Keratinocyte (primary cell): ENCODE measurements at regions not wholly inside any gene's neighbourhood (a gene's known extent, or its start where the extent isn't known, plus 50 kb on each side); places are given as distances from the start of the nearest gene placed in this dataset.

ENCODE experiments used
- DNase-seq: peaks from one replicate; pipeline ENCODE4 v3.0.0-alpha.2; 2011; ENCODE audit warnings: low read depth, missing footprints, low spot score
- FAIRE-seq: peaks from 2 replicates; lab custom pipeline; 2011; peaks lifted over from hg19 to GRCh38; lab: Jason Lieb, UNC
- H2AFZ ChIP-seq: 2 replicates; pipeline ENCODE4 v1.6.0; 2012; ENCODE audit warnings: low read length, control low read depth, inconsistent platforms; ENCODE audit not compliant: control insufficient read depth
- H3K27ac ChIP-seq: 2 replicates; pipeline ENCODE4 v1.5.1; 2011; ENCODE audit warnings: low read length; ENCODE audit not compliant: control insufficient read depth, insufficient read depth
- H3K27me3 ChIP-seq: 3 replicates; pipeline ENCODE4 v1.6.0; 2011; ENCODE audit warnings: low read length; ENCODE audit not compliant: control insufficient read depth, insufficient read depth; ENCODE audit errors: extremely low read depth
- H3K36me3 ChIP-seq, 2 experiments: 2 replicates in 1 of 2; 3 replicates in 1 of 2; pipeline ENCODE4 v1.5.1; 2011; ENCODE audit warnings: low read length in 2 of 2, mild to moderate bottlenecking in 1 of 2; ENCODE audit not compliant: control insufficient read depth in 2 of 2, insufficient read depth in 2 of 2; ENCODE audit errors: extremely low read depth in 1 of 2
- H3K4me1 ChIP-seq: 3 replicates; pipeline ENCODE4 v1.5.1; 2011; ENCODE audit warnings: low read length; ENCODE audit not compliant: control insufficient read depth, insufficient read depth; ENCODE audit errors: extremely low read depth
- H3K4me2 ChIP-seq: 3 replicates; pipeline ENCODE4 v1.6.0; 2011; ENCODE audit warnings: low read depth, low read length; ENCODE audit not compliant: control insufficient read depth, insufficient read depth; ENCODE audit errors: extremely low read depth
- H3K4me3 ChIP-seq, 3 experiments: fragments of 200-600 bp in 1 of 3; sonication (generic) in 1 of 3; 2 replicates in 2 of 3; 3 replicates in 1 of 3; pipeline ENCODE4 v1.5.1; 2011 to 2016; ENCODE audit warnings: low read length in 3 of 3, mild to moderate bottlenecking in 3 of 3, control low read depth in 2 of 3, inconsistent platforms in 1 of 3, low read depth in 1 of 3, mixed read lengths in 1 of 3, mixed run types in 1 of 3, moderate library complexity in 1 of 3; ENCODE audit not compliant: control insufficient read depth in 2 of 3, insufficient read depth in 2 of 3; ENCODE audit errors: extremely low read depth in 1 of 3
- H3K79me2 ChIP-seq: 2 replicates; pipeline ENCODE4 v1.6.0; 2012; ENCODE audit warnings: low read length; ENCODE audit not compliant: control insufficient read depth, insufficient read depth
- H3K9ac ChIP-seq: 3 replicates; pipeline ENCODE4 v1.6.0; 2011; ENCODE audit warnings: low read length; ENCODE audit not compliant: control insufficient read depth, insufficient read depth; ENCODE audit errors: extremely low read depth
- H3K9me1 ChIP-seq: 3 replicates; pipeline ENCODE4 v1.6.0; 2011; ENCODE audit warnings: low read length; ENCODE audit not compliant: control insufficient read depth, insufficient read depth; ENCODE audit errors: extremely low read depth
- H3K9me3 ChIP-seq: 2 replicates; pipeline ENCODE4 v1.5.1; 2012; ENCODE audit warnings: low read depth, low read length; ENCODE audit not compliant: control insufficient read depth
- H4K20me1 ChIP-seq: 3 replicates; pipeline ENCODE4 v1.6.0; 2011; ENCODE audit warnings: low read length; ENCODE audit not compliant: control insufficient read depth, insufficient read depth; ENCODE audit errors: extremely low read depth
- EZH2 ChIP-seq: IDR thresholded peaks from one replicate; pipeline ENCODE4 v1.6.1; 2012; ENCODE audit warnings: inconsistent platforms, mild to moderate bottlenecking, low read length, moderate library complexity
- dilution Hi-C: fragments of 300-500 bp; cut with MboI; formaldehyde crosslinking; loops from one replicate; pipeline ENCODE4 v1.7.0; 2020; ENCODE audit warnings: low sequenced_read_pairs; ENCODE audit not compliant: extremely low pct_ligation_motif_present
- TF ChIP-seq, protein P1 (sequence below), 3 experiments: IDR thresholded peaks in 1 of 3; conservative IDR thresholded peaks in 1 of 3; optimal IDR thresholded peaks in 1 of 3; 2 replicates in 2 of 3; 3 replicates in 1 of 3; pipeline versions ENCODE3 to v1.5.1; 2011; ENCODE audit warnings: low read length in 3 of 3, mild to moderate bottlenecking in 3 of 3, moderate library complexity in 2 of 3, control low read depth in 1 of 3, inconsistent platforms in 1 of 3; ENCODE audit not compliant: insufficient read depth in 2 of 3; ENCODE audit errors: extremely low read depth in 1 of 3

DNA sequence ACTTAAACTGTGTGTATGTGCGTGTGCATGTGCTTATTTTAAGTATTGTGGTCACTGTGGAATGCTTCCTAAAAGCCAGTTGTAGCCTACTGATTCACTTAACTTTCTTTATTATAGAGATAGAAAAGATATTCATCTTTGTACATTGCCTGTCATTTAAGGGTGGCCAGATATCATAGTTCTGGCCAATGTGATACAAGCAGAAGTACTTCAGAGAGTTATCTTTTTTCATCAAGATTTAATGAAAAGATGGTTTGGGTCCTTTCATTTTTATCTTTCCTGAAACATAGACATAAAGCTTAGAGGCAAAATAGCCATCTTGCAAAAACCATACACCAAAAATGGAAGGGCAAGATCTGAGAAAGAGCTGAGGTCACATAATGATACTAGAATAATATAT lies 744.7 kb upstream of the ADGRL3 start:
- Histone ChIP-seq H3K4me2 (no peak overlapping the region), H3K4me3 (no peak overlapping the region), H3K79me2 (no peaks in the 10 kb centered on the region), H3K27ac (no peak overlapping the region), H3K9me1 (no peaks in the 10 kb centered on the region), H3K4me1 (no peaks in the 10 kb centered on the region), H3K36me3 (no peaks in the 10 kb centered on the region), H4K20me1 (no peaks in the 10 kb centered on the region), H3K27me3 (no peaks in the 10 kb centered on the region), H3K9me3 (no peaks in the 10 kb centered on the region), H2AFZ (no peak overlapping the region), H3K9ac (no peak overlapping the region)
- dilution Hi-C loops: no loop called here
- FAIRE-seq (no peak), DNase-seq (no peak)
- TF ChIP-seq EZH2: no peak
- TF ChIP-seq, protein P1, sequence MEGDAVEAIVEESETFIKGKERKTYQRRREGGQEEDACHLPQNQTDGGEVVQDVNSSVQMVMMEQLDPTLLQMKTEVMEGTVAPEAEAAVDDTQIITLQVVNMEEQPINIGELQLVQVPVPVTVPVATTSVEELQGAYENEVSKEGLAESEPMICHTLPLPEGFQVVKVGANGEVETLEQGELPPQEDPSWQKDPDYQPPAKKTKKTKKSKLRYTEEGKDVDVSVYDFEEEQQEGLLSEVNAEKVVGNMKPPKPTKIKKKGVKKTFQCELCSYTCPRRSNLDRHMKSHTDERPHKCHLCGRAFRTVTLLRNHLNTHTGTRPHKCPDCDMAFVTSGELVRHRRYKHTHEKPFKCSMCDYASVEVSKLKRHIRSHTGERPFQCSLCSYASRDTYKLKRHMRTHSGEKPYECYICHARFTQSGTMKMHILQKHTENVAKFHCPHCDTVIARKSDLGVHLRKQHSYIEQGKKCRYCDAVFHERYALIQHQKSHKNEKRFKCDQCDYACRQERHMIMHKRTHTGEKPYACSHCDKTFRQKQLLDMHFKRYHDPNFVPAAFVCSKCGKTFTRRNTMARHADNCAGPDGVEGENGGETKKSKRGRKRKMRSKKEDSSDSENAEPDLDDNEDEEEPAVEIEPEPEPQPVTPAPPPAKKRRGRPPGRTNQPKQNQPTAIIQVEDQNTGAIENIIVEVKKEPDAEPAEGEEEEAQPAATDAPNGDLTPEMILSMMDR (optimal IDR thresholded peaks at IDR 0.05 in 1 of 3, IDR thresholded peaks at IDR 0.05 in 1 of 3, conservative IDR thresholded peaks at IDR 0.05 in 1 of 3; ENCODE audit: extremely low read depth in 1 of 3, insufficient read depth in 2 of 3, low read length in 3 of 3): no peak

DNA sequence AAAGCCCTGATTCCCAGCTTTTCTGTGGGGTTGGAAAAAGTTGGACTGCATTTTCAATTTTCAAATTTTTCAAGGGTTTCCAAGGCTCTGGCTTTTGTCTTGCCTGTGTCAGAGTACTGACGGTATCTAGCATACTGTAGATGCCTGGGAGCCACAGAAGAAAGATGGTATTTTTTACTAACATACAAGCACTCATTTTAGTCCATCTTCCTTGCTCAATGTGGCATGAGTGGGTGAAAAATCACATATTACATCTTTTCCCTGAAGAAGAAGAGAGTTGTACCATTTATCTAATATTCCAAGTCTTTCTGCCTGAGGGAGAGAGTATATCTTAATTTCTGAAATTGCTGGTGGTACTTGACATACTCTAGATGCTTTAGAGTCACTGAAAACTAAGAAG lies 738.6 kb upstream of the ADGRL3 start:
- H2AFZ ChIP-seq: no peak overlapping the region
- no peak overlapping the region for H3K9ac ChIP-seq
- FAIRE-seq (no peak), DNase-seq (no peak)
- no peaks in the 10 kb centered on the region for H3K27me3 ChIP-seq
- dilution Hi-C loops: no loop called here
- no peak overlapping the region for H3K4me2 ChIP-seq
- H3K4me1 ChIP-seq: no peaks in the 10 kb centered on the region
- H3K9me3 ChIP-seq: no peaks in the 10 kb centered on the region
- no peaks in the 10 kb centered on the region for H3K79me2 ChIP-seq
- H3K27ac ChIP-seq: no peak overlapping the region
- TF ChIP-seq, protein P1 (optimal IDR thresholded peaks at IDR 0.05 in 1 of 3, IDR thresholded peaks at IDR 0.05 in 1 of 3, conservative IDR thresholded peaks at IDR 0.05 in 1 of 3; ENCODE audit: extremely low read depth in 1 of 3, insufficient read depth in 2 of 3, low read length in 3 of 3): no peak
- no peaks in the 10 kb centered on the region for H3K36me3 ChIP-seq
- H4K20me1 ChIP-seq: no peaks in the 10 kb centered on the region
- H3K9me1 ChIP-seq: no peaks in the 10 kb centered on the region
- no peak overlapping the region for H3K4me3 ChIP-seq
